22Rv1 (cell line): ENCODE measurements at regions not wholly inside any gene's neighbourhood (a gene's known extent, or its start where the extent isn't known, plus 50 kb on each side); places are given as distances from the start of the nearest gene placed in this dataset.

Source experiments
- H3K27ac ChIP-seq: fragments of 450-650 bp; 2 replicates; pipeline ENCODE4 v1.5.1; 2017
- CTCF ChIP-seq: fragments of 450-650 bp; IDR thresholded peaks from 2 replicates; pipeline ENCODE4 v1.5.1; 2017; ENCODE audit warnings: mild to moderate bottlenecking
- ZFX ChIP-seq: fragments of 450-650 bp; IDR thresholded peaks from 2 replicates; pipeline ENCODE4 v1.6.1; 2017; ENCODE audit warnings: antibody characterized with exemption, borderline replicate concordance

- no peak for TF ChIP-seq CTCF
- no peak for TF ChIP-seq ZFX
- H3K27ac ChIP-seq: no peak overlapping the region
Measured at GRCh38 chr6:21842875-21843645, 249.5 kb downstream of the SOX4 start.

- no peak overlapping the region for H3K27ac ChIP-seq
- TF ChIP-seq ZFX (no peak), CTCF (no peak)
Measured at GRCh38 chr6:21844120-21844917, 250.8 kb downstream of the SOX4 start.

- TF ChIP-seq ZFX (no peak), CTCF (no peak)
- H3K27ac ChIP-seq: no peak overlapping the region
Measured at GRCh38 chr6:21845018-21845417, 251.5 kb downstream of the SOX4 start.

- TF ChIP-seq CTCF: no peak
- H3K27ac ChIP-seq: no peak overlapping the region
Measured at GRCh38 chr6:21845439-21846140, 252.0 kb downstream of the SOX4 start.

- H3K27ac ChIP-seq: no peak overlapping the region
- TF ChIP-seq ZFX (no peak), CTCF (no peak)
Measured at GRCh38 chr6:21846541-21847451, 253.2 kb downstream of the SOX4 start.

GRCh38 chr6:21847711-21848480 lies 254.3 kb downstream of the SOX4 start:
- no peak overlapping the region for H3K27ac ChIP-seq
- TF ChIP-seq CTCF (no peak), ZFX (no peak)
